Subcutaneous abdominal adipose tissue (tissue), 5 donors: ENCODE measurements at regions not wholly inside any gene's neighbourhood (a gene's known extent, or its start where the extent isn't known, plus 50 kb on each side); places are given as distances from the start of the nearest gene placed in this dataset.
"Not testable (repeated sequence)": the region's sequence is repeated elsewhere in the genome, so short reads cannot be mapped to it uniquely, and the experiment has no call there.

Experiments used
- H3K27ac ChIP-seq: one replicate; pipeline ENCODE4 v1.7.0; 2013; ENCODE audit warnings: low read depth, mild to moderate bottlenecking, inconsistent platforms, low read length, moderate library complexity
- H3K27me3 ChIP-seq, 5 donors: one replicate each; pipeline ENCODE4 v1.7.0; 2013; ENCODE audit warnings: low read length in 5 of 5, inconsistent platforms in 1 of 5; ENCODE audit not compliant: control insufficient read depth in 5 of 5, insufficient read depth in 4 of 5
- H3K36me3 ChIP-seq, 5 donors: one replicate each; pipeline ENCODE4 v1.7.0; 2013; ENCODE audit warnings: low read length in 5 of 5; ENCODE audit not compliant: control insufficient read depth in 5 of 5, insufficient read depth in 5 of 5
- H3K4me1 ChIP-seq, 5 donors: one replicate each; pipeline ENCODE4 v1.7.0; 2013; ENCODE audit warnings: low read length in 5 of 5, mild to moderate bottlenecking in 3 of 5, moderate library complexity in 1 of 5; ENCODE audit not compliant: control insufficient read depth in 5 of 5, insufficient read depth in 5 of 5
- H3K4me3 ChIP-seq, 5 donors: one replicate each; pipeline ENCODE4 v1.7.0; 2013; ENCODE audit warnings: low read length in 5 of 5, low read depth in 1 of 5
- H3K9ac ChIP-seq, 5 donors: one replicate each; pipeline ENCODE4 v1.7.0; 2013; ENCODE audit warnings: low read length in 5 of 5, mild to moderate bottlenecking in 4 of 5, moderate library complexity in 3 of 5
- H3K9me3 ChIP-seq, 5 donors: one replicate each; pipeline ENCODE4 v1.7.0; 2013; ENCODE audit warnings: low read length in 5 of 5; ENCODE audit not compliant: control insufficient read depth in 5 of 5
- donor health status: healthy.
- donor health status: healthy.
- donor health status: healthy.
- donor health status: healthy.
- donor health status: healthy.

GRCh38 chr2:44061876-44062275 lies 66.1 kb upstream of the LRPPRC start:
- Histone ChIP-seq H3K9me3 (no peaks in the 10 kb centered on the region), H3K9ac (no peak overlapping the region)

GRCh38 chr2:44063033-44063432 lies 67.2 kb upstream of the LRPPRC start:
- H3K9me3 ChIP-seq = no peaks in the 10 kb centered on the region
- no peak overlapping the region for H3K9ac ChIP-seq

More at GRCh38 chr2:44061876-44062275, 66.1 kb upstream of the LRPPRC start:
- Histone ChIP-seq H3K36me3 (no peaks in the 10 kb centered on the region), H3K4me3 (no peak overlapping the region), H3K27me3 (no peaks in the 10 kb centered on the region), H3K27ac (no peak overlapping the region), H3K4me1 (peaks cover 0 to 6% (median 0%) of the 10 kb centered on the region in 5 donors)

GRCh38 chr2:44064281-44064680 lies 68.5 kb upstream of the LRPPRC start:
- not testable (repeated sequence) for H3K4me1 ChIP-seq, H3K9ac ChIP-seq, H3K27me3 ChIP-seq

More at GRCh38 chr2:44063033-44063432, 67.2 kb upstream of the LRPPRC start:
- Histone ChIP-seq H3K4me3 (no peak overlapping the region), H3K4me1 (peaks cover 0 to 6% (median 0%) of the 10 kb centered on the region in 5 donors), H3K36me3 (no peaks in the 10 kb centered on the region), H3K27me3 (no peaks in the 10 kb centered on the region), H3K27ac (no peak overlapping the region)

GRCh38 chr2:44067012-44067790 lies 71.4 kb upstream of the LRPPRC start:
- H3K9ac ChIP-seq, H3K27me3 ChIP-seq, H3K9me3 ChIP-seq, H3K36me3 ChIP-seq, H3K4me3 ChIP-seq, H3K27ac ChIP-seq, H3K4me1 ChIP-seq: not testable (repeated sequence)

More at GRCh38 chr2:44064281-44064680, 68.5 kb upstream of the LRPPRC start:
- not testable (repeated sequence) for H3K4me3 ChIP-seq, H3K9me3 ChIP-seq, H3K27ac ChIP-seq, H3K36me3 ChIP-seq

GRCh38 chr2:44067791-44068181 lies 72.0 kb upstream of the LRPPRC start:
- not testable (repeated sequence) for H3K36me3 ChIP-seq, H3K9me3 ChIP-seq, H3K4me3 ChIP-seq, H3K27me3 ChIP-seq, H3K27ac ChIP-seq, H3K4me1 ChIP-seq, H3K9ac ChIP-seq

- Histone ChIP-seq H3K36me3 (no peaks in the 10 kb centered on the region), H3K27ac (no peak overlapping the region), H3K9me3 (no peaks in the 10 kb centered on the region), H3K4me1 (peaks cover 0 to 12% (median 5%) of the 10 kb centered on the region in 5 donors), H3K27me3 (no peaks in the 10 kb centered on the region), H3K9ac (no peak overlapping the region), H3K4me3 (no peak overlapping the region)
Observed at GRCh38 chr2:44071454-44072046, 75.8 kb upstream of the LRPPRC start.

- not testable (repeated sequence) for H3K27me3 ChIP-seq, H3K27ac ChIP-seq, H3K36me3 ChIP-seq, H3K4me3 ChIP-seq, H3K9ac ChIP-seq, H3K9me3 ChIP-seq
- peaks cover 0 to 12% (median 5%) of the 10 kb centered on the region in 5 donors for H3K4me1 ChIP-seq
Observed at GRCh38 chr2:44073667-44074066, 77.9 kb upstream of the LRPPRC start.

GRCh38 chr2:44074795-44075194 lies 79.0 kb upstream of the LRPPRC start:
- H3K4me1 ChIP-seq = peaks cover 0 to 12% (median 5%) of the 10 kb centered on the region in 5 donors
- H3K27ac ChIP-seq, H3K9me3 ChIP-seq, H3K36me3 ChIP-seq, H3K4me3 ChIP-seq, H3K27me3 ChIP-seq, H3K9ac ChIP-seq: not testable (repeated sequence)

- Histone ChIP-seq H3K4me3 (no peak overlapping the region), H3K27me3 (no peaks in the 10 kb centered on the region), H3K27ac (peak overlapping the region; percentile 61), H3K4me1 (peaks cover 0 to 12% (median 5%) of the 10 kb centered on the region in 5 donors), H3K36me3 (no peaks in the 10 kb centered on the region), H3K9ac (no peak overlapping the region), H3K9me3 (no peaks in the 10 kb centered on the region)
Observed at GRCh38 chr2:44075541-44075940, 79.8 kb upstream of the LRPPRC start.

- Histone ChIP-seq H3K27me3 (no peaks in the 10 kb centered on the region), H3K27ac (no peak overlapping the region), H3K9ac (no peak overlapping the region), H3K4me1 (peaks cover 0 to 23% (median 8%) of the 10 kb centered on the region in 5 donors), H3K4me3 (no peak overlapping the region), H3K9me3 (no peaks in the 10 kb centered on the region), H3K36me3 (no peaks in the 10 kb centered on the region)
Observed at GRCh38 chr2:44077942-44078511, 82.2 kb upstream of the LRPPRC start.
